GM21528 (cell line): ENCODE measurements at regions not wholly inside any gene's neighbourhood (a gene's known extent, or its start where the extent isn't known, plus 50 kb on each side); places are given as distances from the start of the nearest gene placed in this dataset.
"Not testable (repeated sequence)": the region's sequence is repeated elsewhere in the genome, so short reads cannot be mapped to it uniquely, and the experiment has no call there.

Experiments used
- ATAC-seq: cut with Tn5 transposase; IDR thresholded peaks from one replicate; pipeline ENCODE4 v1.9.1; 2021; ENCODE audit warnings: mild to moderate bottlenecking, moderate library complexity; ENCODE audit not compliant: unreplicated experiment, low FRiP score

DNA sequence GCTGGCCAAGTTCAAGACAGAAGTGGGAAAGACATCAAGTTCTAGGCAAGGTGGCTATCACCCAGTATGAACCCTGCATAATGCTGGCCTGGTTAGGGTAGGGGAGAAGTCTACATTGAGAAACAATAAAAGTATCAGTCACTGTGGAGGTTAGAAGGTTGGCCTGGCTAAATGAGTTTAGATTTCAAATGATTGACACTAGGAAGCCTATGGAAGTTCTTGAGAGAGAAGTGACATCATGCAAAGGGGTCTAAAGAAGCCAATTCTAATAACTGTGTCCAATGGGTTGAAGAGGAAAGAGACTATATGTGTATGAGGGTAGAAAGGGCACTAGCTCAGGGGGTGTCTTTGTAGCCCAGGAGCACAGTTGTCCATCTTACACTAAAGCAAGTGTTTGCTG, 98.5 kb upstream of the MBIP start:
- no peak for ATAC-seq

GRCh38 chr14:36411951-36412350, 91.5 kb upstream of the MBIP start:
- not testable (repeated sequence) for ATAC-seq

- ATAC-seq, result no peak
These were observed 88.0 kb upstream of the MBIP start for GRCh38 chr14:36408388-36408787.

- no peak for ATAC-seq
These were observed 85.3 kb upstream of the MBIP start for GRCh38 chr14:36405589-36406274.

DNA sequence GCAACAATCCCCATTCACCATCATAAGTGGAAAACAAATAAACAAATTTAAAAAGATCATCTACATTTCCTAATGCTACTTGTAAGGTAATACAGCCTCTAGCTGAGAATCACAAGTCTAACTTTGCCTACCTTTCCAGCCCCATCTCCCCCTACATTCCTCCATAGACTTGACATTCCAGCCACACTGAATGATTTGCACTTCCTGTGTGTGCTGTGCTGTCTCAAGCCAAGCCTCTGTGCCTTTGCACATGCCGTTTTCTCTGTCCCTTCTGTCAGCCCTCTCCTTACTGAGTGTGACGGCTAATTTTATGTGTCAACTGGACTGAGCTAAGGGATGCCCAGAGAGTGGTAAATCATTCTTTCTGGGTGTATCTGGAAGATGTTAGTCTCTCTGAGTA, 82.4 kb upstream of the MBIP start:
- ATAC-seq, result no peak

DNA sequence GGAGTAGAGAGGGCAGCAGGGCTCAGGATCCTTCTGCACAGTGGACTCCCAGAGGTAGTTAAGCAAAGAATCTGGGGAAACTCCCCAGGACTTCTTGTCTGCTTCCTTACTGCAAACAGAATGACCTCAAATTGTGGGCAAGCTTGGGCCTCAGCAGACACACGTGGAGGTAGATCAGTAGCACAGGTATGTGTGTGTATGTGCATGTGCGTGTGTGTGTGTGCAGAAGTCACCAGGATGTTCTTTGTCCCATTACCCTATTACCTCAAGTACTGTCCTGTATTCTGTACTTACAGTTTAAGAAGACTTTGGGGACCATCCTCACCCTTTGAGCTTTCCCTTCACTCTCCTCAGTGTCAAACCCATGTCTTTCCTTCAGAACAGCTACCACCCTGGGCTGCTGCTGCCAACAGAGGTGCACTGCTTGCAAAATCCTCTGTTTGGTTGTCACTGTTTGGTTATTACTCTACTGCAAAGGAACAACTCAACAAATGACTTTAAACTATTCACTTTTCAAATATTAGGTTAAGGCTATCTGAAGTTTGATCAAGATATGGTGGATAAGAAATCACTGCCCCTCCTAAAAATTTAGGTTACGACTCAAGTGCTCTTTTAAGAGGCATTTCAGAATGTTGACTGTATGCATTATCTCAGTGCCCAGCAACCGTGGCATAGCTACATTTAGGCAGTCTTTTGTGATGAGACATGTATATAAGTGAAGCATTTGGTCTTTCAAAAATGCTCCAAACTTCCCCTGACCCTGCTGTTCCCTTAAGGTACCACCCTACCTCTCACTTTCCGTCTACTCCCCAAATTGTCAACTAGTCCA, 78.2 kb upstream of the MBIP start:
- no peak for ATAC-seq

- ATAC-seq, result no peak
These were observed 76.9 kb upstream of the MBIP start for GRCh38 chr14:36397357-36397756.

GRCh38 chr14:36396798-36397197, 76.4 kb upstream of the MBIP start:
- ATAC-seq, result no peak

GRCh38 chr14:36394593-36394992, 74.2 kb upstream of the MBIP start:
- no peak for ATAC-seq

DNA sequence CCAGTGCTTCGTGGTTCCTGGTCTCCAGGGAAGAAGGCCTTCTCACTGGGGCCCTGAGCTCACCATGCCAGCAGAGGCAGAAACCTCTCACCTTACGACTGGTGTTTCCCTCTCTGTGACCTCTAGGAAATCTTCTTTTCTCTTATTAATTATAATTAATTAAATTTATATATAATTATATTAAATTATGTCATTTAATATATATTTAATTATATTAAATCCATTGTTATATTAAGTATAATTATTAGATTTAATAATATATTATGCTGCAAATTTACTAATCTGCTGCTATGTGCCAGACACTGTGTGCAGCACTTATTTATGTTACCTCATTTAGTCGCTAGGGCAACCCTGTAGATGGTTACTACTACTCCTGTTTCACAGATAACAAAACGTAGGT, 70.3 kb upstream of the MBIP start:
- ATAC-seq, result no peak

DNA sequence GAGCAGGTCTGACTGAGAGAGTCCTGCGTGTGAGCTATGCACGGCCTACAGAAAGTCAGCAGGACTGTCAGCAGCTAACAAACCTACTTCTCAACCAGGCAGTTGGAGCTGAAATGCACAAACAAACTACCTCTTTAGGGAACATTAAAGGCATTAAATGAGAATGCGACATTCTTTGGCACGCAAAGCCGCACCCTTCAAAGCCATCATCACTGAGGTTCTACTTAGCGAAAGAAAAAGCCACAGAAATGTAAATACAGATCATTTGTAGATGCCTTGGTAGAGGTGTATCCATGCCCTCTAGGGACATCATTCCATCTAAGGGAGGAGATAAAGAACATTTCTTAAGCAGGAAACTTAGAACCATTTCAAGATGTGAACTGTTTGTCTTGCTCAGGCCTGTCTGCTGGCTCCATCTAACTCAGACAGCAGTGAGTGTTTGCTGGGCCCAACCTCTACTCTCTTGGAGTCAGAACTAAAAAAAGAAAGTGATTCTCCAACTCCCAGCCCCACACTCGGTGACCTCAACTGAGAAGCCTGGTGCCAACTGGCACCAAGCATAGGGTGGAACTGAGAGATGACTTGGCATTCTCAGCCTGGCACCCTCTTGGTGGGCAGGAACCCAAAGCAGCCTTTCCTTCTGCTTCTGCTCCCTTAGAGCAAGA, 63.5 kb upstream of the MBIP start:
- ATAC-seq, result no peak

DNA sequence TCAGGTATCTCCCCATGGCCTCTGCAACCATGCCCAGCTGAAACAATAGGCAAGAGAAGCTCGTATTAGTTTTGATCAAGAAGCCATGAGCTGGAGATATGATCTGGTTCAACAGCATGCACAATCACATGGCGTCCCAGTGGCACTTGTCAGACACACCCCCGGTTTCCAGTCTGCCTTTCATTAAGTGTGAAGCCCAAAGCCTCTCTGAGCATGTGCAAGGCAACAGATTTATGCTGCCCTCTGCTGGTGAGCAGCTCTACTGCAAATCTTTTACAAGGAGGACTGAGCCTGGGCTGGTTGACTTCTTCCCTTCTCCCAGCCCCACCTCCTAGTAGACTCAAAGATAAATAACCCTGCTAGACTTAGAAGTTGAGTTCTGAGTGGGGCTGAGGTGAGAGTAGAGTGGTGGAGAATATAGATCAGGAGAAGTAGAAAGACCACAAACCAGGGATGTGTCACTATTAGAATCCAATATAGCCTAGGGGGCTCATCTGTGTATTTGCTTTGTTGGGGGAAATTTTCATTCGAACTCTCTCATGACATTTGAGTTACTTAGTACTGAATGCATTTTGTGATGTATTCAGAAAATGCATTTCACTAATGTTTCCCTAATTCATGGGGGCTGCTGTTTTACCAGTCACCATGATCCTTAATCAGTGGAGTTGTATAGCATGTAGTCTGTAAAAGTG, 53.7 kb upstream of the MBIP start:
- peak; percentile 96 for ATAC-seq
